IMR-90 (cell line): ENCODE measurements at regions not wholly inside any gene's neighbourhood (a gene's known extent, or its start where the extent isn't known, plus 50 kb on each side); places are given as distances from the start of the nearest gene placed in this dataset.
A peak's percentile ranks its signal among the peaks of the same experiment; 100 is the strongest.

Source experiments
- ATAC-seq: fragments of 200-7000 bp; cut with Tn5 transposase; 2 replicates; pipeline ENCODE4 v1.9.1; 2020; ENCODE audit warnings: low read depth, mild to moderate bottlenecking, moderate library complexity
- BruUV-seq: library from RNA; stranded (reverse); fragments of 400-500 nt; replicated peaks from 2 replicates; lab custom pipeline; 2021; lab: Mats Ljungman, UMichigan
- CTCF ChIA-PET: fragments of 300-600 bp; formaldehyde crosslinking; extraction: SDS; loops from one replicate; lab custom pipeline; 2021; ENCODE audit warnings: antibody characterized with exemption; lab: Yijun Ruan, JAX
- POLR2A ChIA-PET: fragments of 300-600 bp; sonication (Branson Sonifier 250); formaldehyde crosslinking; loops from one replicate; lab custom pipeline; 2022; ENCODE audit warnings: antibody characterized with exemption; ENCODE audit not compliant: unreplicated experiment; lab: Charles Lee
- DNase-seq: peaks from one replicate; pipeline ENCODE4 v3.0.0; 2013
- H2AFZ ChIP-seq: replicated peaks from 2 replicates; pipeline ENCODE3; 2013; ENCODE audit warnings: low read length, mild to moderate bottlenecking; ENCODE audit not compliant: poor library complexity
- H2AK5ac ChIP-seq: 2 replicates; pipeline ENCODE4 v1.6.1; 2013; ENCODE audit warnings: low read depth, low read length, inconsistent platforms
- H2AK9ac ChIP-seq: replicated peaks from 2 replicates; pipeline ENCODE3; 2013; ENCODE audit warnings: mild to moderate bottlenecking, low read depth, low read length, moderate library complexity; ENCODE audit not compliant: poor library complexity
- H2BK120ac ChIP-seq: 2 replicates; pipeline ENCODE4 v1.6.1; 2013; ENCODE audit warnings: low read depth, low read length, inconsistent platforms
- H2BK15ac ChIP-seq: 3 replicates; pipeline ENCODE4 v1.6.1; 2013; ENCODE audit warnings: low read depth, low read length, inconsistent platforms
- H2BK20ac ChIP-seq: 2 replicates; pipeline ENCODE4 v1.6.1; 2013; ENCODE audit warnings: low read depth, mild to moderate bottlenecking, inconsistent platforms, low read length, moderate library complexity
- H2BK5ac ChIP-seq: 2 replicates; pipeline ENCODE4 v1.6.1; 2013; ENCODE audit warnings: mild to moderate bottlenecking, low read depth, low read length, inconsistent platforms; ENCODE audit not compliant: poor library complexity, severe bottlenecking
- H3K14ac ChIP-seq: replicated peaks from 2 replicates; pipeline ENCODE4 v1.6.1; 2013; ENCODE audit warnings: low read depth, low read length, inconsistent platforms
- H3K18ac ChIP-seq: 2 replicates; pipeline ENCODE4 v1.6.1; 2013; ENCODE audit warnings: low read depth, low read length, control low read depth
- H3K23ac ChIP-seq: 2 replicates; pipeline ENCODE4 v1.6.1; 2013; ENCODE audit warnings: low read depth, low read length, inconsistent platforms
- H3K27ac ChIP-seq: 2 replicates; pipeline ENCODE4 v1.5.1; 2013; ENCODE audit warnings: mild to moderate bottlenecking, control low read depth, low read length; ENCODE audit not compliant: insufficient read depth
- H3K27me3 ChIP-seq: 2 replicates; pipeline ENCODE4 v1.6.1; 2013; ENCODE audit warnings: low read length; ENCODE audit not compliant: control insufficient read depth, insufficient read depth
- H3K36me3 ChIP-seq: 2 replicates; pipeline ENCODE4 v1.6.1; 2013; ENCODE audit warnings: low read length, mixed read lengths; ENCODE audit not compliant: control insufficient read depth, insufficient read depth
- H3K4ac ChIP-seq: 2 replicates; pipeline ENCODE4 v1.6.1; 2013; ENCODE audit warnings: low read depth, low read length, inconsistent platforms
- H3K4me1 ChIP-seq: 2 replicates; pipeline ENCODE4 v1.6.1; 2013; ENCODE audit warnings: low read length, mixed read lengths; ENCODE audit not compliant: control insufficient read depth, insufficient read depth
- H3K4me2 ChIP-seq: 2 replicates; pipeline ENCODE4 v1.6.1; 2013; ENCODE audit warnings: low read depth, mild to moderate bottlenecking, control low read depth, low read length, moderate library complexity
- H3K4me3 ChIP-seq: 2 replicates; pipeline ENCODE4 v1.5.1; 2013; ENCODE audit warnings: low read depth, mild to moderate bottlenecking, control low read depth, low read length, moderate library complexity; ENCODE audit not compliant: insufficient read depth
- H3K56ac ChIP-seq: 2 replicates; pipeline ENCODE4 v1.6.1; 2013; ENCODE audit warnings: low read length, inconsistent platforms; ENCODE audit not compliant: insufficient read depth; ENCODE audit errors: extremely low read depth
- H3K79me1 ChIP-seq, 2 experiments: 2 replicates each; pipeline ENCODE4 v1.6.1; 2013; ENCODE audit warnings: low read length in 2 of 2, inconsistent platforms in 1 of 2, low read depth in 1 of 2
- H3K9ac ChIP-seq: 2 replicates; pipeline ENCODE4 v1.6.1; 2013; ENCODE audit warnings: low read depth, low read length, control low read depth
- H3K9me1 ChIP-seq: 2 replicates; pipeline ENCODE4 v1.6.1; 2013; ENCODE audit warnings: low read length, inconsistent platforms; ENCODE audit not compliant: insufficient read depth
- H3K9me3 ChIP-seq: 2 replicates; pipeline ENCODE4 v1.6.1; 2013; ENCODE audit warnings: low read length; ENCODE audit not compliant: control insufficient read depth, insufficient read depth
- H4K20me1 ChIP-seq: 2 replicates; pipeline ENCODE4 v1.6.1; 2013; ENCODE audit warnings: low read length, inconsistent platforms; ENCODE audit not compliant: insufficient read depth
- H4K5ac ChIP-seq: 2 replicates; pipeline ENCODE4 v1.6.1; 2013; ENCODE audit warnings: mild to moderate bottlenecking, low read depth, low read length, control low read depth
- H4K8ac ChIP-seq, 2 experiments: 2 replicates each; pipeline ENCODE4 v1.6.1; 2013; ENCODE audit warnings: low read depth in 2 of 2, low read length in 2 of 2, control low read depth in 1 of 2, inconsistent platforms in 1 of 2
- H4K91ac ChIP-seq: 2 replicates; pipeline ENCODE4 v1.6.1; 2013; ENCODE audit warnings: low read depth, low read length, inconsistent platforms; ENCODE audit not compliant: insufficient read depth
- BHLHE40 ChIP-seq: fragments of 150-350 bp; IDR thresholded peaks from 2 replicates; pipeline ENCODE4 v1.6.1; 2016; ENCODE audit warnings: mild to moderate bottlenecking, low read depth, low read length
- CEBPB ChIP-seq: IDR thresholded peaks from 2 replicates; pipeline ENCODE4 v1.6.1; 2012; ENCODE audit warnings: low read depth, low read length, improper control_type of control experiment
- CHD1 ChIP-seq: IDR thresholded peaks from 2 replicates; pipeline ENCODE4 v1.6.1; 2012; ENCODE audit warnings: low read depth, low read length, improper control_type of control experiment
- ELK1 ChIP-seq: fragments of 150-350 bp; IDR thresholded peaks from 2 replicates; pipeline ENCODE4 v1.6.1; 2016; ENCODE audit warnings: low read depth, mild to moderate bottlenecking, low read length, moderate library complexity, borderline replicate concordance
- FOS ChIP-seq: fragments of 150-350 bp; IDR thresholded peaks from 2 replicates; pipeline ENCODE4 v1.6.1; 2016; ENCODE audit warnings: low read depth, low read length
- MAFK ChIP-seq: IDR thresholded peaks from 2 replicates; pipeline ENCODE4 v1.6.1; 2012; ENCODE audit warnings: low read depth, low read length, improper control_type of control experiment
- MAZ ChIP-seq: IDR thresholded peaks from 2 replicates; pipeline ENCODE4 v1.6.1; 2012; ENCODE audit warnings: low read depth, mild to moderate bottlenecking, low read length, improper control_type of control experiment, moderate library complexity, borderline replicate concordance
- MXI1 ChIP-seq: IDR thresholded peaks from 2 replicates; pipeline ENCODE4 v1.6.1; 2012; ENCODE audit warnings: low read depth, mild to moderate bottlenecking, low read length, moderate library complexity, borderline replicate concordance
- RAD21 ChIP-seq: IDR thresholded peaks from 2 replicates; pipeline ENCODE4 v1.6.1; 2012; ENCODE audit warnings: low read length, improper control_type of control experiment
- SMC3 ChIP-seq: fragments of 150-350 bp; IDR thresholded peaks from 2 replicates; pipeline ENCODE4 v1.6.1; 2016; ENCODE audit warnings: low read depth, mild to moderate bottlenecking, antibody characterized with exemption, low read length, moderate library complexity
- WGBS, 2 experiments: methylation state at CpG; one replicate each; pipeline versions ENCODE4 v1.1.5 to v1.1.7; 2013; ENCODE audit warnings: missing lambda C conversion rate in 2 of 2; ENCODE audit not compliant: insufficient read length in 1 of 2; ENCODE audit errors: extremely low coverage in 2 of 2; 5-methylcytosine and 5-hydroxymethylcytosine counted together
- dilution Hi-C: fragments of 300-500 bp; cut with HindIII; formaldehyde crosslinking; loops from one replicate; pipeline ENCODE4 v1.14.3; 2018; ENCODE audit warnings: low sequenced_read_pairs; ENCODE audit not compliant: unreplicated experiment
- in situ Hi-C: fragments of 300-500 bp; cut with MboI; formaldehyde crosslinking; loops from 3 replicates; pipeline ENCODE4 v1.14.3; 2019; ENCODE audit warnings: low sequenced_read_pairs, inconsistent platforms, mixed read lengths
- intact Hi-C: fragments of 100-400 bp; cut with micrococcal nuclease; formaldehyde crosslinking; loops from 2 replicates; pipeline ENCODE4 v1.10.0; 2022

GRCh38 chr2:45279356-45279755 is 270.1 kb upstream of the SIX2 start:
- in situ Hi-C loops (no loop called here), intact Hi-C loops (no loop called here), dilution Hi-C loops (no loop called here)
- Histone ChIP-seq H2AK5ac (0 out of 2 replicates have a peak overlapping the region, but pooled peaks have one; percentile 36), H3K4ac (no peak overlapping the region), H3K9ac (no peak overlapping the region), H3K9me3 (no peaks in the 10 kb centered on the region), H4K91ac (no peak overlapping the region), H3K23ac (no peak overlapping the region), H3K4me2 (no peak overlapping the region; the same call in 1 of the 2 replicates), H3K9me1 (no peaks in the 10 kb centered on the region; the same call in 1 of the 2 replicates), H3K18ac (no peak overlapping the region), H4K5ac (no peak overlapping the region), H4K20me1 (no peaks in the 10 kb centered on the region), H3K27ac (no peak overlapping the region), H4K8ac (no peak overlapping the region), H2BK20ac (no peak overlapping the region), H3K36me3 (no peaks in the 10 kb centered on the region), H3K14ac (no peak overlapping the region), H3K4me1 (peaks cover 14% of the 10 kb centered on the region; the same call in 1 of the 2 replicates), H2AFZ (no peak overlapping the region), H2BK15ac (no peak overlapping the region), H3K56ac (no peak overlapping the region), H3K4me3 (no peak overlapping the region), H3K27me3 (peaks cover 7% of the 10 kb centered on the region), H2AK9ac (no peak overlapping the region), H3K79me1 (no peaks in the 10 kb centered on the region), H2BK5ac (no peak overlapping the region), H2BK120ac (no peak overlapping the region)
- POLR2A ChIA-PET = no interaction called here
- no TSS peak for BruUV-seq
- DNase-seq (peak; percentile 55), ATAC-seq (peak; percentile 16)
- CTCF ChIA-PET = interaction anchor here (0.9 kb wide), 1 partner anchor 34 kb away, joined by 5 read pairs; no protein-coding TSS in a partner anchor
- no CpG with 5 or more reads among the region's 2 CpGs for WGBS, 2 experiments
- TF ChIP-seq RAD21 (no peak), BHLHE40 (no peak), FOS (no peak), MAZ (no peak), CEBPB (no peak), ELK1 (no peak), SMC3 (no peak), MXI1 (no peak), MAFK (no peak), CHD1 (no peak)
